GM19043 (cell line): ENCODE measurements at regions not wholly inside any gene's neighbourhood (a gene's known extent, or its start where the extent isn't known, plus 50 kb on each side); places are given as distances from the start of the nearest gene placed in this dataset.
"Not testable (repeated sequence)": the region's sequence is repeated elsewhere in the genome, so short reads cannot be mapped to it uniquely, and the experiment has no call there.

Experiments used
- ATAC-seq: cut with Tn5 transposase; IDR thresholded peaks from one replicate; pipeline ENCODE4 v1.9.1; 2021; ENCODE audit warnings: low read depth; ENCODE audit not compliant: unreplicated experiment

DNA sequence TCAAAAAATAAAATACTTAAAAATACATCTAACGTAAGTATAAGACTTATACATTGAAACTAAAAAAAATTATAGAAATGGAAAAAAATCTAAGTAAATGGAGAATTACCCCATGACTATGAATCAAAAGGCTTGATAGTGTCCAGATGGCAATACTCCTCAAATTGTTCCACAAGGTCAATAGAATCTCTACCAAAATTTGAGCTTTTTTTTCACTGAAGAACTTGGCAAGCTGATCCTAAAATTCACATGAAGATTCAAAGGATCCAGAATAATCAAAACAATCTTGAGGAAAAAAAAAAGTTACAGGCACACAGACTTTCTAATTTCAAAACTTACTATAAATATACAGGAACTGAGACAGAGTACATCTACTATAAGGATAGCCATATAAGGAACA, 448.4 kb upstream of the CDH11 start:
- no peak for ATAC-seq

DNA sequence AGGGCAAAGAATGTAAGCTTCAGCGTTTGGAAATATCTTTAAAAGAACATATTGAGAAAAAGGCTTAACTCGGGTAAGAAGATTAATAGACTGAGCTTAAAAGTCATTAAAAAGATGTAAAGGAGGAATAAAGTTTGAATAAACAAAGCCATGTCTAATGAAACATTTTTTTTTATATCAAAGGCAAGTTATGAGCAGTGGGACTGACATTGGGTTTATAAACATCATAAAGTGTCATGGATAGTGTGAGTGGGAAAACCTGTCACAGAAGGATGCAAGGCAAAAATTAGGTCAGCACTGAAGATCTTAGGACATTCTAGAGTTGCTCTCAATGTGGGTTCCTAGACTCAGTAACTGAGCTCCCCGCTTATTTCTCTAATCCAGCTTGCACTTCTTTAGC, 438.0 kb upstream of the CDH11 start:
- no peak for ATAC-seq

DNA sequence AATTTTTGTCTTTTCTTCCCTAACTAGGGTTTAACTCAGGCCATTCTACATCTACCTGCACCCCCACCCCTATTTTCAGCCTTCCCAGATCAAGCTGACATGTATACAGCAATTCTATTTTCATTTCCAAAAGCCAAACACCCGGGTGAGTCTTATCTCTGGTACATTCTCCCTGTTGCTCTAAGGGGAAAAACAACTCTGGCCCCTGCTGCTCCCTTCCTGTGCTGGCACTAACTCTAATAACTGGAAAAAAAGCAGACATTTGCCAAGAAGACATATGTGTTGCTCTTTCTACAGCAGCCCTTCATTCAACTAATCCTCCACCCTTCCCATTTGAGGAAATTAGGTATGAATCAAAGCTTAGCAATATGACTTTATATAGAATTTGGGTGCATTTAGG, 427.8 kb upstream of the CDH11 start:
- ATAC-seq = not testable (repeated sequence)

- no peak for ATAC-seq
These were observed 426.6 kb upstream of the CDH11 start for GRCh38 chr16:65548470-65548869.

GRCh38 chr16:65547772-65548446, 426.0 kb upstream of the CDH11 start:
- no peak for ATAC-seq

GRCh38 chr16:65546353-65546791, 424.5 kb upstream of the CDH11 start:
- no peak for ATAC-seq

DNA sequence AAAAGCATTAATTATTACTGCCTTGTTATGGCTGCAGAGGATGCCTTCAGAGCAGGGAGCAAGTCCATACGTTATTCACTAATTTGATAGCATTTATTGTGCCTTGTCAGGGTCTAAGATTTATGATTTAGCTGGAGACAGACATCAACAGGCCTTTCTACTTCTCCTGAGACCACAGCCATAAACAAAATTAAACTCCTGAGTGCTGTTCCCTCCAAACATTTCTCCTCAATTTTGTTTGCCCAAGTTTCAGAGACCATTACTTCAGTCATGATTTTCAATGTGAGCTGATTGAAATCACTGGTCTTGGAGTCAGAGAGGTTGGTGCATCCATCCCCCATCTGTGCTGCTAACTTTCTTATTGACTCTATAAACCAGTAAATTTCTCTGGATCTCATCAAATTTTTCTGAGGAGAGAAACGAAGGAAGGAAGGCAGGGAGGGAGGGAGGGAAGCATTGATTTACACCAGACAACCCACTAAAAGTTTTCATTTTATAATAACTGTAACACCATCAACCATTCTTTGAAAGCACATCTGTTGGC, 423.6 kb upstream of the CDH11 start:
- no peak for ATAC-seq

- ATAC-seq = no peak
These were observed 422.2 kb upstream of the CDH11 start for GRCh38 chr16:65543781-65544740.

- ATAC-seq = no peak
These were observed 419.8 kb upstream of the CDH11 start for GRCh38 chr16:65541646-65542045.

DNA sequence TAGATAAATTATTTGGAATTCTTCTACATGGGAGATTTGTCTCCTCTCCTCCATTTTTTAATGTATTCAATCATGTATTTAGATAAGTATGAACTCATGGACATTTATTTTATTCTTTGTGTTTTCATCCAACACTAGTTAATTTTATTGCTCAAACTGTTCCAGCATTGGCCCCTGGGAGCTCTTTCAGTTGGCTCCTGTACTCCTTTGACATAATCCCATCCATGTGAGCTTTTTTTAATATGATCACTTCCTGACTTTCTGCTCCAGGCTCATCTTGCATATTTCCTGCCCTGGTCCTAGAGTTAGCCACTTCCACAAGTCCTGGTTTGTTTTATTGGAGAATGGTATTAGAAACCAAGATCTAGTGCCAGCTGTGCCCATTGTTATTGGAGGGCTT, 419.0 kb upstream of the CDH11 start:
- ATAC-seq = no peak

DNA sequence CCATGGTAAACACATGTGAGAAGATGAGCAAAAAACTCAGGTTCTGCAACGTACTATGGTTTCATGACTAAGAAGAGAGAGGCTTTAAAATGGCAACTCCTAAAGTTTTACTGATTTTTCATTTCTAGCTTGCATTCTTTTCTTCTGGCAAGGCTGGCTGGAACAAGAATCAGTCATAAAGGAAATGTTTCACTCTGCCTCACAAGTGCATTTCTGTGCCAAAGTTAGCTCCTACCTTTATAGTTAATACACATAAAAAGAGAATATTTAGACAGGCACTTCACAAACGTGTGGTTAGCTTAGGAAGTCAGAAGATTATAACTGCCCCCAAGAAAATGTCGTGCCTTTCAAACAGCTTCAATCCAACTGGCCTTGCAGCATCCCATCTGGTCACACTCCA, 417.1 kb upstream of the CDH11 start:
- no peak for ATAC-seq

GRCh38 chr16:65537336-65537735, 415.5 kb upstream of the CDH11 start:
- ATAC-seq = no peak

- no peak for ATAC-seq
These were observed 412.3 kb upstream of the CDH11 start for GRCh38 chr16:65534121-65534528.

GRCh38 chr16:65532846-65533245, 411.0 kb upstream of the CDH11 start:
- no peak for ATAC-seq

DNA sequence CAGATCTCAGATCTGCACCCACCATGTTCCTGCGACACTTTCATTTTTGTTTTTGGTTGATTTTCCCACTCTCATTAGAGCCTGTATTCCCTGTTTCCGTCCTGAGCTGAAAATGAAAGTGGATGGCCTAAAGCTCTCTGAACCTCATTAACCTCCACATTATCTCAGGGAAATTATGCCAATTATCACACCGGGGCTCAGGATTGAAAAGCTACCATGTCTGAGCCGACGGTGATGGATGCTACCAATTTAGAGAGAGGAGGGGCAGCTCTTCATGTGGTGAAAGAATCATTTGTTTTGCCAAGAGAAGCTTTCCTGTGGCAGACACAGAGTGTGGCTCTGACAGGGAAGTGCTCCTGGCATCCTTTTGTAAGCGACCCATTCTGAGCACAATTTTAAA, 410.4 kb upstream of the CDH11 start:
- no peak for ATAC-seq

GRCh38 chr16:65531475-65531874, 409.6 kb upstream of the CDH11 start:
- ATAC-seq = no peak

- no peak for ATAC-seq
These were observed 403.8 kb upstream of the CDH11 start for GRCh38 chr16:65525707-65526106.

- no peak for ATAC-seq
These were observed 403.1 kb upstream of the CDH11 start for GRCh38 chr16:65524997-65525396.

- no peak for ATAC-seq
These were observed 402.4 kb upstream of the CDH11 start for GRCh38 chr16:65524231-65524630.

GRCh38 chr16:65523283-65523944, 401.6 kb upstream of the CDH11 start:
- ATAC-seq = no peak

- no peak for ATAC-seq
These were observed 400.5 kb upstream of the CDH11 start for GRCh38 chr16:65522412-65522811.
